Posterior vena cava (tissue), 2 donors: ENCODE measurements at regions not wholly inside any gene's neighbourhood (a gene's known extent, or its start where the extent isn't known, plus 50 kb on each side); places are given as distances from the start of the nearest gene placed in this dataset.
"Not testable (repeated sequence)": the region's sequence is repeated elsewhere in the genome, so short reads cannot be mapped to it uniquely, and the experiment has no call there.

Source experiments
- DNase-seq: peaks from one replicate; pipeline ENCODE4 v3.0.0-alpha.2; 2020; ENCODE audit warnings: low spot score
- intact Hi-C, 2 donors: fragments of 100-400 bp; cut with DNase I; formaldehyde crosslinking; loops; one replicate each; pipeline versions ENCODE4 v1.14.1 to v1.14.2; 2022 to 2023
- donor health status: DM: yes; HTN: yes; CAD: no.
- donor health status: DM: yes; HTN: yes; CAD: no.

DNA sequence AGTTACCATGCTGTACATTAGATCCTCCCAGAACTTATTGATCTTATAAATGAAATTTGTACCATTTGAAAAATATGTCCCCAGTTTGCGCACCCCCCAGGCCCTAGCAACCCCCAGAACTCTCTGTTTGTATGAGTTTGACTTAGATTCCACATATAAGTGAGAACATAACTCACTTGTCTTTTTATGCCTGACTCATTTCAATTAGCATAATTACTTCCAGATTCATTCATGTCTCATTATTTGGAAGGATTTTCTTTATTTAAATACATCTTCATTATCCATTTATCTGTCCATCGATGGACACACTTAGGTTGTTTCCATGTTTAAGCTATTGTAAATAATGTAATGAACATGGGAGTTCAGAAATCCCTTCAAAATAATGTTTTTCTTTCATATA is 705.9 kb downstream of the CCDC85A start:
- intact Hi-C loops, result no loop called here
- DNase-seq, result no peak

- no peak for DNase-seq
- intact Hi-C loops, result no loop called here
Observed at GRCh38 chr2:56892382-56892781, 708.6 kb downstream of the CCDC85A start.

DNA sequence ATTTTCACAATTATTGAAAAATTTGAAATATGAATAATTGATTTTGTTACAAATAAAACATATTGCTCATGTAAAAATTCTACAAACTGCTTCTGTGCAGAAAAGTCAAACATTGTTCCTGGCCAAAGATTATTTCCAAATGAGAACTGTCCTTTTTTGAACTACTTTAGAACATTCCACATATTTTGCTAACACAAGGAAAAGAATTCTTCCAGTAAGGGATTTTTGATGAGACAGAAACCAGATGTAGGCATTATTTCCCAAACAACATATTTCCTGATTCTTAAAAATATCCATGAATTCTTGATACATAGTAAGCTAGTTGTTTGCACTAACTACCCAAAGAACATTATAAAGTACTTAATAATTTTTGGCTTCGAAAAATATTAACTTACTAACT is 715.2 kb downstream of the CCDC85A start:
- DNase-seq, result no peak

DNA sequence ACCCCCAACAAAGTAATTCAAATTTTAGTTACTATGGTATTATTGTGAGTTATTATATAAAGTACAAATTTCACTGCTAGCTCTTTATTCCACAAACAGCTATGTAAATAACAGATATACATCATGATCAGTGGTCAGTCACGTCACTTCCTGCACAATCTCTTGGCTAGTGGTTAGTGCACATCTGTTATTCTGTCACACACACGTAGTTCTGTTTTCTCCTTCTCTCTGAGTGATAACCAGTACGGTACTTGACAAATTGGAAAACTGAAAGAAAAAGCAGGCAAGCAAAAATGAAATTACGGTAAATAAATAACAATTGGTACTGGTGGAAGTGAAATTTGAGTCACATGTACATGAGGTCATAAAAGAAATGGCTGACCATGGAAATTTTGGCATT is 728.7 kb downstream of the CCDC85A start:
- intact Hi-C loops, result no loop called here
- no peak for DNase-seq

More for the DNA sequence above, 715.2 kb downstream of the CCDC85A start:
- intact Hi-C loops, result no loop called here

DNA sequence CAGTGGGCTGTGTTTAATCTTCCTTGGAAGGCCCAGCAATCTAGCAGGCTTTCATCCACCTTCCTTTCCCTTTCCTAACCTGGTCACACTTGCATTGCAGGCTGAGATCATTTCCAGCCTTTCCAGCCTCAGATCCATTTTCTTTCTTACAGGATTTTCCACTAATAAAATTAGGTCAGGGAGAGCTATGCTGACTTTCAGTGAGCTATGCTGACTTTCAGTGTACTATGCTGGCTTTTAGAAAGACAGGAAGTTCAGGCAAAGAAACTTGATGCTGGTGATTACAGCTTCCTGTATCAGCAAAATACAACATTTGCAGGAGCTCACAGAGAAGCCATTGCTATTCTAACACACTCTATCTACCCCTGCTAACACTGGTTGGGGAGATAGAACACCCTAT is 735.0 kb downstream of the CCDC85A start:
- no peak for DNase-seq
- intact Hi-C loops, result no loop called here

GRCh38 chr2:56933976-56934375 is 750.2 kb downstream of the CCDC85A start:
- intact Hi-C loops, result no loop called here
- DNase-seq, result no peak

- intact Hi-C loops, result no loop called here
- DNase-seq, result no peak
Observed at GRCh38 chr2:56934866-56935265, 751.1 kb downstream of the CCDC85A start.

GRCh38 chr2:56940054-56940453 is 756.3 kb downstream of the CCDC85A start:
- DNase-seq, result no peak
- intact Hi-C loops, result no loop called here

DNA sequence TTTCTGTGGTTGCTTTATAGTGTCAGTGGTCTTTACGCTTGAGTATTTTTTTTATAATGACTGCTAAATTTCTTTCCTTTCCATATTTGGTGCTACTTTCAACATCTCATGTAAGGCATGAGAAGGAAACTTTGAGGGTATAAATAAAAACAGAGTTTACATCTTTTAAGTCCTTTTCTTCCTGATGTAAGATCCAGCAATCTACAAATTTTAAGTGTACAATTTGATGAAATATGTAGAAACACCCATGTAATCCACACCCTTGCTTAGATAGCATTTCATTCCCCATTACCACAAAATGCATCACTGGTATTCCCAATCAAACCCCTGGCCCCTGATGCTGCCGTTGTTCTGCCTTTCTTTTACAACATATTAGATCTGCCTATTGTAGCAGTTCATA is 769.1 kb downstream of the CCDC85A start:
- intact Hi-C loops, result no loop called here

DNA sequence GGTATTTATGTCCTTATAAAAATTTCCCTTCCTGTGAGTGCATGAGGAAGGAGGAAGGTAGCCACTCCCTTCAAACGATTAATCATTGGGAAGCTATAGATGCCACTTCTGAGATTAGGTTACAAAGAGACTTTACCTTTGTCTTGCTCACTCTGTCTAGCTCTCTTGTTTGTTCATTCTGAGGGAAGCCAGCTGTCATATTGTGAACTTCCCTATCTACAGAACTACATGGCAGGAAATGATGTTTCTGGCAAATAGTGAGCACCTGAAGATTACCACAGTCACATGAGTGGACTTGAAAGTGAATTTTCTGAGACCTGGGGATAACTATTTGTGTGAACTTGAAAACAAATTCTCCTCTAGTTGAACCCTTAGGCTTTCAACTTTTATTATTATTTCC is 776.8 kb downstream of the CCDC85A start:
- intact Hi-C loops, result no loop called here
- DNase-seq, result no peak

More for the DNA sequence above, 769.1 kb downstream of the CCDC85A start:
- no peak for DNase-seq

- intact Hi-C loops, result no loop called here
Observed at GRCh38 chr2:56962673-56963072, 778.9 kb downstream of the CCDC85A start.

GRCh38 chr2:56969513-56969912 is 785.7 kb downstream of the CCDC85A start:
- DNase-seq, result no peak
- intact Hi-C loops, result no loop called here

More at GRCh38 chr2:56962673-56963072, 778.9 kb downstream of the CCDC85A start:
- no peak for DNase-seq

DNA sequence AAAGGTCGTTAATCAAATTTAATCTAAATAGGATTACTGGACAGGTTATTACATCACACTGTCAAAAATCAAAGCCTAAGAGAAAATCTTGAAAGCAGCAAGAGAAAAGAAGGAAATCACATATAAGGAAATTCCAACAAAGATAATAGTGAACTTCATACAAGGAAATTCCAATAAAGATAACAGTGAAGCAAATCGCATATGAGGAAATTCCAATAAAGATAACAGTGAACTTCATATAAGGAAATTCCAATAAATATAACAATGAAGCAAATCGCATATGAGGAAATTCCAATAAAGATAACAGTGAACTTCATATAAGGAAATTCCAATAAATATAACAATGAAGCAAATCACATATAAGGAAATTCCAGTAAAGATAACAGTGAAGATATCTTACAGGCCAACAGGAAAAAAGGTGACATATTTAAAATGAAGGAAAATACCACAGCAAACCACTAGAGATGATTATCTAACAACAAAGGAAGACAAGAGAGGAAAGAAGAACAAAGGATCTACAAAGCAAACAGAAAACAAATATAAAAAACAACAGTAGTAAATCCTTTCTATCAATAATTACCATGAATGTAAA is 787.7 kb downstream of the CCDC85A start:
- intact Hi-C loops, result no loop called here
- no peak for DNase-seq

GRCh38 chr2:56981554-56981953 is 797.8 kb downstream of the CCDC85A start:
- intact Hi-C loops, result no loop called here
- DNase-seq, result no peak

- no peak for DNase-seq
- intact Hi-C loops, result no loop called here
Observed at GRCh38 chr2:56985609-56986008, 801.8 kb downstream of the CCDC85A start.

GRCh38 chr2:57022496-57022895 is 838.7 kb downstream of the CCDC85A start:
- intact Hi-C loops, result no loop called here
- DNase-seq, result no peak

DNA sequence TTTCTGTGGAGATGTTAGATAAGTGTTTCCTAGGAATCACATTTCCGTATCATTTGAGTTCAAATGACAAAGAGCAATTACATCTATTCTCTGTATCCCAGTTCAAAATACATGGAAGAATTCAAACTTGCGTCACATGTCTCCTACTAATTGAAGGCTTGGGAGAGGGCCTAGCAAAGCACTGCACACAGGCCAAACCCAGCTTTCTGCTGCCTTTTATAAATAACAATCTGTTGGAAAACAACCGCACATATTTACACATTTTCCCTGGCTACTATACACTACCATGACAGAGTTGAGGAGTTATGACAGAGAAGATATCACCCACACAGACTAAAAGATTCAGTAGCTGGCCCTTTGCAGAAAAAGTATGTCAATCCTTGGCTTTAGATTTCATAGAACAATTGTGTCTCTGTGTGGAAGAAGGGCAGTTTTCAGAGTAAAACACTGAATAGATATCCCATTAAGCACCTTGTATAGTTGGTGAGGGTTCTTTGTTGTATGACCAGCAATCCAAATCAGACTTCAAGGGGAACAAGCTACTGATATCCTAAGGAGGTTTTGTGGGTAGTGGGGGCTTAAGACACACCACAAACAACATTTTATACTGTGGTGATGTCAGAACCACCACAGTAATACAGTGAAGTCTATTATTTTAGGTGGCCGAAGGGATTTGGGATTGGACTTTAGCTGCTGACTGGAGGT is 861.3 kb downstream of the CCDC85A start:
- intact Hi-C loops, result no loop called here
- DNase-seq, result no peak

- intact Hi-C loops, result no loop called here
- DNase-seq, result no peak
Observed at GRCh38 chr2:57049273-57049672, 865.5 kb downstream of the CCDC85A start.

GRCh38 chr2:57050007-57050406 is 866.2 kb downstream of the CCDC85A start:
- DNase-seq, result no peak
- intact Hi-C loops, result no loop called here

DNA sequence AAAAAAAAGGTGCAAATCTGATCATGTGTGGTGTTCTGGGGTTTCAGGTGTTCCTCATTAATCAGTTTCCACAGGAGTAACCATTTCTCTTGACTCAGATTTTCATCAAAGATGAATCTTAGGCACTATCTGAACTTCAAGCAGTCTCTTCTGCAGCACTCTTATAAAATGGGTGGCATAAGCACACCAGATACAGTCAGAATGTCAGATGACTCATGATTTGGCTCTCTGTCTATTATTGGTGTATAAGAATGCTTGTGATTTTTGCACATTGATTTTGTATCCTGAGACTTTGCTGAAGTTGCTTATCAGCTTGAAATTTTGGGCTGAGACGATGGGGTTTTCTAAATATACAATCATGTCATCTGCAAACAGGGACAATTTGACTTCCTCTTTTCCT is 882.5 kb downstream of the CCDC85A start:
- intact Hi-C loops, DNase-seq: not testable (repeated sequence)

DNA sequence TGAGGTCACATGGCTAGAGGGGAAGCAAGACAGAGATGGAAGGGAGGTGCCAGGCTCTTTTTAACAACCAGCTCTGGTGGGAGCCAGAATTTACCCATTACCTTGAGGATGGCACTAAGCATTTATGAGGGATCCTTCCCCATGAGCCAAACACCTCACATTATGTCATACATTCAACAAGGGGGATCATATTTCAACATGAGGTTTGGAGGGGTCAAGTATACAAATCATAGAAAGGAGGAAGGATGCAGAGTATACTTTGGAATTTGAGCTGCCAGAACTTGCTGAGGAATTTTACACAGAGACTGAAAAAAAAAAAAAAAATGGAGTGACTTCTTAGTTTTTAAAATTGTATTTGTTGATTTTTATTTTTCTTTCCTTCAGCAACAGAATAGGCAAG is 891.4 kb downstream of the CCDC85A start:
- no peak for DNase-seq
- intact Hi-C loops, result no loop called here
